A549 (cell line): ENCODE measurements at regions not wholly inside any gene's neighbourhood (a gene's known extent, or its start where the extent isn't known, plus 50 kb on each side); places are given as distances from the start of the nearest gene placed in this dataset.

ENCODE experiments used
- ATAC-seq, 2 experiments: fragments of 200-7000 bp in 1 of 2; fragments of >200 bp in 1 of 2; cut with Nextera tagmentation in 1 of 2; cut with Tn5 transposase in 1 of 2; 3 replicates each; pipeline versions ENCODE4 v1.8.0 to v1.9.1; 2018 to 2020; ENCODE audit warnings: mild to moderate bottlenecking in 1 of 2, moderate library complexity in 1 of 2
- CTCF ChIA-PET: fragments of 300-600 bp; sonication (Branson Sonifier 250); formaldehyde crosslinking; extraction: SDS; loops from one replicate; lab custom pipeline; 2021; ENCODE audit warnings: antibody characterized with exemption, inconsistent platforms; lab: Yijun Ruan, JAX
- POLR2A ChIA-PET: fragments of 350-600 bp; formaldehyde crosslinking; extraction: SDS; loops from one replicate; lab custom pipeline; 2021; ENCODE audit warnings: antibody characterized with exemption, inconsistent platforms; lab: Yijun Ruan, JAX
- DNase-seq, 2 experiments: peaks; one replicate each; pipeline versions ENCODE4 v3.0.0 to v3.0.0-alpha.2; 2011 to 2016; ENCODE audit warnings: low read depth in 1 of 2, low spot score in 1 of 2
- FAIRE-seq: peaks from 2 replicates; lab custom pipeline; 2011; peaks lifted over from hg19 to GRCh38; lab: Jason Lieb, UNC
- H3K27ac ChIP-seq, 2 experiments: fragments of >200 bp; sonication (Bioruptor Twin); formaldehyde crosslinking; 3 replicates each; pipeline ENCODE4 v1.5.1; 2016 to 2017
- H3K4me1 ChIP-seq: fragments of >200 bp; sonication (Bioruptor Twin); formaldehyde crosslinking; 3 replicates; pipeline ENCODE4 v1.6.1; 2016
- H3K4me2 ChIP-seq: fragments of >200 bp; sonication (Bioruptor Twin); formaldehyde crosslinking; 3 replicates; pipeline ENCODE4 v1.6.1; 2016
- H3K4me3 ChIP-seq: fragments of >200 bp; sonication (Bioruptor Twin); formaldehyde crosslinking; 3 replicates; pipeline ENCODE4 v1.5.1; 2016
- H3K9me3 ChIP-seq: fragments of >200 bp; sonication (Bioruptor Twin); formaldehyde crosslinking; 3 replicates; pipeline ENCODE4 v1.6.1; 2016
- CBX8 ChIP-seq: fragments of 200-600 bp; sonication (generic); IDR thresholded peaks from 2 replicates; pipeline ENCODE4 v1.6.1; 2016
- CEBPB ChIP-seq, 2 experiments: fragments of >200 bp in 1 of 2; sonication (Bioruptor Twin) in 1 of 2; formaldehyde crosslinking in 1 of 2; IDR thresholded peaks; 2 replicates each; pipeline ENCODE4 v1.6.1; 2012 to 2016
- EP300 ChIP-seq, 2 experiments: fragments of >200 bp; sonication (Bioruptor Twin); formaldehyde crosslinking; IDR thresholded peaks; 2 replicates in 1 of 2; 3 replicates in 1 of 2; pipeline ENCODE4 v1.6.1; 2016 to 2017
- ESRRA ChIP-seq: fragments of 150-350 bp; IDR thresholded peaks from 2 replicates; pipeline ENCODE4 v1.6.1; 2014; ENCODE audit warnings: mild to moderate bottlenecking, low read length, borderline replicate concordance
- HDAC2 ChIP-seq: fragments of 200-600 bp; sonication (generic); IDR thresholded peaks from 2 replicates; pipeline ENCODE4 v1.6.1; 2016
- HEYL ChIP-seq: fragments of 250-450 bp; sonication (Bioruptor Pico); IDR thresholded peaks from 2 replicates; pipeline ENCODE4 v1.8.0; 2021; ENCODE audit warnings: mild to moderate bottlenecking, moderate library complexity
- POLR2A ChIP-seq: IDR thresholded peaks from 2 replicates; pipeline ENCODE4 v1.6.1; 2012; ENCODE audit warnings: mild to moderate bottlenecking, low read length
- POLR2AphosphoS2 ChIP-seq: conservative IDR thresholded peaks from 2 replicates; pipeline ENCODE4 v1.6.1; 2012; ENCODE audit warnings: low read length, improper control_type of control experiment, inconsistent platforms
- RAD21 ChIP-seq, 2 experiments: fragments of >200 bp in 1 of 2; sonication (Bioruptor Twin) in 1 of 2; formaldehyde crosslinking in 1 of 2; IDR thresholded peaks in 1 of 2; conservative IDR thresholded peaks in 1 of 2; 2 replicates in 1 of 2; 3 replicates in 1 of 2; pipeline ENCODE4 v1.6.1; 2012 to 2018; ENCODE audit warnings: inconsistent platforms in 1 of 2
- TFCP2L1 ChIP-seq: fragments of 250-450 bp; sonication (Bioruptor Pico); IDR thresholded peaks from 2 replicates; pipeline ENCODE4 v1.5.0; 2021; ENCODE audit warnings: mild to moderate bottlenecking
- TP53 ChIP-seq: fragments of 250-450 bp; sonication (Bioruptor Pico); IDR thresholded peaks from 2 replicates; pipeline ENCODE4 v1.5.0; 2021; ENCODE audit warnings: mild to moderate bottlenecking, moderate library complexity
- ZFP36 ChIP-seq: fragments of 450-650 bp; IDR thresholded peaks from 2 replicates; pipeline ENCODE4 v1.6.1; 2014; ENCODE audit warnings: borderline replicate concordance; ENCODE audit not compliant: partially characterized antibody
- ZNF302 ChIP-seq: fragments of 250-450 bp; sonication (Bioruptor Pico); IDR thresholded peaks from 2 replicates; pipeline ENCODE4 v1.9.0; 2021; ENCODE audit warnings: inconsistent platforms, mild to moderate bottlenecking, moderate library complexity
- ZSCAN20 ChIP-seq: fragments of 250-450 bp; sonication (Bioruptor Pico); IDR thresholded peaks from 2 replicates; pipeline ENCODE4 v1.8.0; 2022; ENCODE audit warnings: mild to moderate bottlenecking, moderate library complexity
- WGBS: methylation state at CpG from one replicate; pipeline ENCODE4 v1.1.6; 2017; ENCODE audit errors: missing lambda C conversion rate; 5-methylcytosine and 5-hydroxymethylcytosine counted together
- TF ChIP-seq, protein P1 (sequence below): fragments of 150-350 bp; IDR thresholded peaks from 2 replicates; pipeline ENCODE4 v1.6.1; 2014; ENCODE audit warnings: low read depth, mild to moderate bottlenecking, low read length
- TF ChIP-seq, protein P2 (sequence below): fragments of 450-650 bp; IDR thresholded peaks from 2 replicates; pipeline ENCODE4 v1.6.1; 2014; ENCODE audit warnings: antibody characterized with exemption
- TF ChIP-seq, protein P3 (sequence below): IDR thresholded peaks from 2 replicates; pipeline ENCODE4 v1.6.1; 2012

DNA sequence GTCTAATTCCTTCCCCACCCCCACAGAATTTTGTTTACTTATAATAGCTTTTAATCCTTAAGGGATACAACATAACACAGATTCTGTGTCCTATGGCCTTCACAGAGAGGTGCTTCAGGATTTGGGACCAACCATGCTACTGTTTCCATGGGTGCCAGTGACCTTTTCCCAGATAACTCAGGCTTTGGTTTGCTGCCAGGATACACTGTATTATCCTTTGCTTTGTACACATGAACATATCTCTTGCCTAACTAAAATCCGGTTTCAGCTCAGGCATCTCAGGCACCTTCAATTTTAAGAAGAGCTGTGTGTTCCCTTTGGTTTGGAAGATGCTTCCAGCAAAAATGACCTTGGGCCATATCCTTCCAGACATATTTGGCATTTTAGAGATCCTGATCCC lies 428.4 kb upstream of the CDH5 start:
- ChIA-PET CTCF (interaction anchor here (0.8 kb wide), 1 partner anchor 684 kb away, joined by 4 read pairs; no protein-coding TSS in a partner anchor), POLR2A (no interaction called here)
- H3K27ac ChIP-seq: no peak overlapping the region
- ATAC-seq (no peak), FAIRE-seq (no peak), DNase-seq (no peak)
- no peaks in the 10 kb centered on the region for H3K9me3 ChIP-seq
- no peak for TF ChIP-seq ZNF302
- 4% methylated on average over 1 of the region's 1 CpG for WGBS
- H3K4me1 ChIP-seq: no peaks in the 10 kb centered on the region
- no peak overlapping the region for H3K4me3 ChIP-seq
- no peak overlapping the region for H3K4me2 ChIP-seq

DNA sequence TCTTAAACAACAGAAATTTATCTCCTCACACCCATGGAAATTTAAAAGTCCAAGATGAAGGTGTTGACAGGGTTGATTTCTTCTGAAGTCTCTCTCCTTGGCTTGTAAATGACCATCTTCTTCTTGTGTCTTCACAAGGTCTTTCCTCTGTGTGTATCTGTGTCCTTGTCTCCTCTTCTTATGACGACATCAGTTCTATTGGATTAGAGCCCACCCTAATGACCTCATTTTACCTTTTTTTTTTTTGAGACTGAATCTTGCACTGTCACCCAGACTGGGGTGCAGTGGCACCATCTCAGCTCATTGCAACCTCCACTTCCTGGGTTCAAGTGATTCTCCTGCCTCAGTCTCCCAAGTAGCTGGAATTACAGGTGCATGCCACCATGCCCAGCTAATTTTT lies 429.0 kb upstream of the CDH5 start:
- no peak overlapping the region for H3K27ac ChIP-seq
- WGBS: 4% methylated on average over 1 of the region's 1 CpG
- POLR2A ChIA-PET: no interaction called here
- FAIRE-seq (no peak), ATAC-seq (no peak), DNase-seq (no peak)
- CTCF ChIA-PET: no interaction called here
- H3K4me2 ChIP-seq: no peak overlapping the region
- TF ChIP-seq ZFP36: no peak
- TF ChIP-seq CBX8: no peak
- TF ChIP-seq POLR2AphosphoS2: no peak
- no peak for TF ChIP-seq ZSCAN20 (CRISPR knock-in tag)
- no peak for TF ChIP-seq HDAC2
- no peak for TF ChIP-seq HEYL
- no peaks in the 10 kb centered on the region for H3K9me3 ChIP-seq
- H3K4me3 ChIP-seq: no peak overlapping the region
- H3K4me1 ChIP-seq: no peaks in the 10 kb centered on the region

DNA sequence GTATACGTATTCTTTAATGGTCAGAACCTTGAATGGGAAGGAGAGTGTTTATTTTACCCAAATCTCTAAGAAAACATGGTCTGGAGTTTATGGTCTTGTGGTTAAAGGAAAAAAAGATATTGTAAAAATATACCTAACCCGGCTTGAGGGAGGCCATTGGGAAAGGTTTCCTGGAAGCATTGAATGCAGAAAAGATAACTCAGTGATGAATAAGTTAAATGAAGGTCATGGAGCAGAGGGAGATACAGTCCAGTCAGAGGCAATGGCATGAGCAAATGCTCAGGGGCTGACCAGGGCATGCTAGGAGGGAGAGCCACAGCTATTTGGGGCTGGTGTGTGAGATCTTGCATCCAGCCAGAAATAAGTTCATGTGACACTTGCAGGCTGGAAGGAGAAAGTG lies 430.4 kb upstream of the CDH5 start:
- no peak overlapping the region for H3K4me2 ChIP-seq
- WGBS: 6% methylated on average over 2 of the region's 2 CpGs
- no peak overlapping the region for H3K27ac ChIP-seq
- no peak overlapping the region for H3K4me3 ChIP-seq
- no peak for FAIRE-seq
- TF ChIP-seq, protein P1, sequence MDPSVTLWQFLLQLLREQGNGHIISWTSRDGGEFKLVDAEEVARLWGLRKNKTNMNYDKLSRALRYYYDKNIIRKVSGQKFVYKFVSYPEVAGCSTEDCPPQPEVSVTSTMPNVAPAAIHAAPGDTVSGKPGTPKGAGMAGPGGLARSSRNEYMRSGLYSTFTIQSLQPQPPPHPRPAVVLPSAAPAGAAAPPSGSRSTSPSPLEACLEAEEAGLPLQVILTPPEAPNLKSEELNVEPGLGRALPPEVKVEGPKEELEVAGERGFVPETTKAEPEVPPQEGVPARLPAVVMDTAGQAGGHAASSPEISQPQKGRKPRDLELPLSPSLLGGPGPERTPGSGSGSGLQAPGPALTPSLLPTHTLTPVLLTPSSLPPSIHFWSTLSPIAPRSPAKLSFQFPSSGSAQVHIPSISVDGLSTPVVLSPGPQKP: no peak
- TF ChIP-seq ESRRA: no peak
- DNase-seq: no peak
- no peak for ATAC-seq
- H3K4me1 ChIP-seq: no peaks in the 10 kb centered on the region
- POLR2A ChIA-PET: no interaction called here
- CTCF ChIA-PET: no interaction called here
- H3K9me3 ChIP-seq: no peaks in the 10 kb centered on the region

DNA sequence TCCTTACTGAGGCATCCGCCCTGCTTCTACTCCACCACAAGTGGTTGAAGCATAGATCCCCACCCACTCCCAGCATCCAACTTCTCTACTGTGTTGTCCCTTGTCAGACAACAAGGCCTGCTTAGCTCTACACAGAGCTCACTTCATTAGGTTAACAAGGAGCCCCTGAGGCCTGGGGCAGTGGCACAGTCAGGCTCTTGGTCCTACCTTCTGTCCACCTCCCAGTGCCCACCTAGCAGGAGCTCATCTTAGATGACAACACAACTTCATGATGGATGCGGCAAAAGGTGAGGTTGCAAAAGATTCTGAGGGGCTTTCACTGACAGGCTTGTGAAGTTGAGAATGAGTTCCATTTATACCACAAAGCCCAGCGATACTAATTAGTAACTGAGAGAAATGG lies 432.0 kb upstream of the CDH5 start:
- no peak for FAIRE-seq
- no peaks in the 10 kb centered on the region for H3K9me3 ChIP-seq
- POLR2A ChIA-PET: no interaction called here
- H3K4me1 ChIP-seq: no peaks in the 10 kb centered on the region
- no peak overlapping the region for H3K4me3 ChIP-seq
- TF ChIP-seq, protein P2, sequence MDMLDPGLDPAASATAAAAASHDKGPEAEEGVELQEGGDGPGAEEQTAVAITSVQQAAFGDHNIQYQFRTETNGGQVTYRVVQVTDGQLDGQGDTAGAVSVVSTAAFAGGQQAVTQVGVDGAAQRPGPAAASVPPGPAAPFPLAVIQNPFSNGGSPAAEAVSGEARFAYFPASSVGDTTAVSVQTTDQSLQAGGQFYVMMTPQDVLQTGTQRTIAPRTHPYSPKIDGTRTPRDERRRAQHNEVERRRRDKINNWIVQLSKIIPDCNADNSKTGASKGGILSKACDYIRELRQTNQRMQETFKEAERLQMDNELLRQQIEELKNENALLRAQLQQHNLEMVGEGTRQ: no peak
- TF ChIP-seq RAD21 (conservative IDR thresholded peaks at IDR 0.05 in 1 of 2, IDR thresholded peaks at IDR 0.05 in 1 of 2): no peak
- TF ChIP-seq POLR2AphosphoS2: no peak
- no peak for TF ChIP-seq CEBPB (IDR thresholded peaks at IDR 0.05)
- TF ChIP-seq, protein P3, sequence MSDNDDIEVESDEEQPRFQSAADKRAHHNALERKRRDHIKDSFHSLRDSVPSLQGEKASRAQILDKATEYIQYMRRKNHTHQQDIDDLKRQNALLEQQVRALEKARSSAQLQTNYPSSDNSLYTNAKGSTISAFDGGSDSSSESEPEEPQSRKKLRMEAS: no peak
- no peak for TF ChIP-seq TP53 (CRISPR knock-in tag)
- no peak for TF ChIP-seq EP300 (IDR thresholded peaks at IDR 0.05)
- no peak for TF ChIP-seq TFCP2L1
- H3K27ac ChIP-seq: no peak overlapping the region
- ATAC-seq: no peak
- DNase-seq: no peak
- 52% methylated on average over 3 of the region's 3 CpGs for WGBS
- CTCF ChIA-PET: interaction anchor here (1.4 kb wide), 1 partner anchor 10 kb away, joined by 5 read pairs; no protein-coding TSS in a partner anchor
- no peak overlapping the region for H3K4me2 ChIP-seq

DNA sequence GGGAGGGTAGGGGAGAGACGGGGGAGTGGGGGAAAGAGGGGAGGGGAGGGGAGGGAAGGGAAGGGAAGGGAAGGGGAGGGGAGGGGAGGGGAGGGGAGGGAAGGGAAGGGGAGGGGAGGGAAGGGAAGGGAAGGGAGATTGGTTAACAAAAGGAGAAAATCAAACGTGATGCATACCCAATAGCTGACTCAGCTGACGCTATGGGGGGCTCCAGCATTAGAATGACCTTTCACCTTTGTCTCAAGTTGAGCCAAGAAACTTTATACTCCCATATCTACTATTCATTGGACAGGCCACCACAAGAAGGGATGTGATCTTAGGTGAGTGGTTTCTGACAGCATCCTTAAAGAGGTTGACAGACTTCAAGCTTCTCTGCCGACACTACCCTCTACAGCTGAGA lies 432.8 kb upstream of the CDH5 start:
- Histone ChIP-seq H3K4me2 (no peak overlapping the region), H3K4me3 (no peak overlapping the region), H3K27ac (no peak overlapping the region), H3K9me3 (no peaks in the 10 kb centered on the region), H3K4me1 (no peaks in the 10 kb centered on the region)
- 22% methylated on average over 3 of the region's 4 CpGs for WGBS
- FAIRE-seq (no peak), ATAC-seq (no peak), DNase-seq (no peak)
- no peak for TF ChIP-seq ZNF302
- TF ChIP-seq ESRRA: no peak
- TF ChIP-seq POLR2A: no peak
- ChIA-PET POLR2A (no interaction called here), CTCF (no interaction called here)
